ENCODE measurements at regions not wholly inside any gene's neighbourhood (a gene's known extent, or its start where the extent isn't known, plus 50 kb on each side); places are given as distances from the start of the nearest gene placed in this dataset.

DNA sequence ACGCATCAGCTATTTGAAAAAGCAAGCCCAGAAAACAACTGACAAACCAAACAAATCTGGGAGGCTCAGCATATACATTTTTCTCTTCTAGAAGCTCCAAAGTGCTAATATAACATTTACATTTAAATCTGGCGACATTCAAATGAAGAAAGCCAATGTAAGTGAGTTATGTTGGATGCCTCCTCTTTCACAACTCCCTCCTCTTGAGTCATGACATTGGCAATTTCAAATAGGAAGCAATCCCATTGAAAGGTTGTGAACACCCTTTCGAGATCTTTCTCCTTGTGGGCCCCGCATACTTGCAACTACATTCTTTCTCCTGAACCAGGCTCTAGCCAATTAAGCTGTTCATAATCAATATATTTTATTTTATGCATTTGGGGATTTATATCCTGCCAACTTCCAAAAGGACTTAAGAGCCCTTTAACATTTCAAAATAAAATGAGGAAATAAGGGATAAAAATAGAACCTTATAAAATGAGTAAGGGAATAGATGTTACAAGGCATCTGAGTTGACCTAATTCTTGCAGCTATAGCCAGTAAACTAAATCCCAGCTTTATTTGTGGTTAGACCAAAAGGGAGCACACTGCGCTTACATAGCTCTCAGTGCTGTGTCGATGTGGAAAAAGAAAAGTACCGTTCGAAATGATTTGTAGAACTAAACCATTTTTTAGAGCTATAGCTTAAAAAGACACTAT, 129.5 kb upstream of the SESN3 start:
- no peak overlapping the region for H3K27ac ChIP-seq (ENCODE audit: low read length)
- intact Hi-C loops (cut with micrococcal nuclease; ENCODE audit: unreplicated experiment): no loop called here
- ChIA-PET POLR2A (no interaction called here), CTCF (no interaction called here)
- H3K36me3 ChIP-seq (ENCODE audit: control insufficient read depth, insufficient read depth, low read length): no peaks in the 10 kb centered on the region
- H3K4me3 ChIP-seq (ENCODE audit: low read depth in 2 of 2, low read length in 2 of 2): no peak overlapping the region
- no TSS peak for BruUV-seq (replicated peaks)
- DNase-seq (ENCODE audit: low read depth, low spot score) (no peak), ATAC-seq (no peak)
- H3K4me1 ChIP-seq (ENCODE audit: control insufficient read depth, insufficient read depth, low read length): no peaks in the 10 kb centered on the region
- no peaks in the 10 kb centered on the region for H3K9me3 ChIP-seq (ENCODE audit: control insufficient read depth, insufficient read depth, low read depth, low read length)
- H3K27me3 ChIP-seq (ENCODE audit: control insufficient read depth, insufficient read depth, low read length): peaks cover 4% of the 10 kb centered on the region; the same call in 1 of the 2 replicates
- TF ChIP-seq TCF7L2 (IDR thresholded peaks at IDR 0.05; ENCODE audit: low read depth, low read length) (no peak), SIN3A (IDR thresholded peaks at IDR 0.05; ENCODE audit: borderline replicate concordance, insufficient read depth, low read depth, low read length) (no peak), POLR2AphosphoS5 (IDR thresholded peaks at IDR 0.05; ENCODE audit: low read depth, low read length) (no peak)
- TF ChIP-seq, protein P1, sequence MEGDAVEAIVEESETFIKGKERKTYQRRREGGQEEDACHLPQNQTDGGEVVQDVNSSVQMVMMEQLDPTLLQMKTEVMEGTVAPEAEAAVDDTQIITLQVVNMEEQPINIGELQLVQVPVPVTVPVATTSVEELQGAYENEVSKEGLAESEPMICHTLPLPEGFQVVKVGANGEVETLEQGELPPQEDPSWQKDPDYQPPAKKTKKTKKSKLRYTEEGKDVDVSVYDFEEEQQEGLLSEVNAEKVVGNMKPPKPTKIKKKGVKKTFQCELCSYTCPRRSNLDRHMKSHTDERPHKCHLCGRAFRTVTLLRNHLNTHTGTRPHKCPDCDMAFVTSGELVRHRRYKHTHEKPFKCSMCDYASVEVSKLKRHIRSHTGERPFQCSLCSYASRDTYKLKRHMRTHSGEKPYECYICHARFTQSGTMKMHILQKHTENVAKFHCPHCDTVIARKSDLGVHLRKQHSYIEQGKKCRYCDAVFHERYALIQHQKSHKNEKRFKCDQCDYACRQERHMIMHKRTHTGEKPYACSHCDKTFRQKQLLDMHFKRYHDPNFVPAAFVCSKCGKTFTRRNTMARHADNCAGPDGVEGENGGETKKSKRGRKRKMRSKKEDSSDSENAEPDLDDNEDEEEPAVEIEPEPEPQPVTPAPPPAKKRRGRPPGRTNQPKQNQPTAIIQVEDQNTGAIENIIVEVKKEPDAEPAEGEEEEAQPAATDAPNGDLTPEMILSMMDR (IDR thresholded peaks at IDR 0.05): no peak
- TF ChIP-seq, protein P2, sequence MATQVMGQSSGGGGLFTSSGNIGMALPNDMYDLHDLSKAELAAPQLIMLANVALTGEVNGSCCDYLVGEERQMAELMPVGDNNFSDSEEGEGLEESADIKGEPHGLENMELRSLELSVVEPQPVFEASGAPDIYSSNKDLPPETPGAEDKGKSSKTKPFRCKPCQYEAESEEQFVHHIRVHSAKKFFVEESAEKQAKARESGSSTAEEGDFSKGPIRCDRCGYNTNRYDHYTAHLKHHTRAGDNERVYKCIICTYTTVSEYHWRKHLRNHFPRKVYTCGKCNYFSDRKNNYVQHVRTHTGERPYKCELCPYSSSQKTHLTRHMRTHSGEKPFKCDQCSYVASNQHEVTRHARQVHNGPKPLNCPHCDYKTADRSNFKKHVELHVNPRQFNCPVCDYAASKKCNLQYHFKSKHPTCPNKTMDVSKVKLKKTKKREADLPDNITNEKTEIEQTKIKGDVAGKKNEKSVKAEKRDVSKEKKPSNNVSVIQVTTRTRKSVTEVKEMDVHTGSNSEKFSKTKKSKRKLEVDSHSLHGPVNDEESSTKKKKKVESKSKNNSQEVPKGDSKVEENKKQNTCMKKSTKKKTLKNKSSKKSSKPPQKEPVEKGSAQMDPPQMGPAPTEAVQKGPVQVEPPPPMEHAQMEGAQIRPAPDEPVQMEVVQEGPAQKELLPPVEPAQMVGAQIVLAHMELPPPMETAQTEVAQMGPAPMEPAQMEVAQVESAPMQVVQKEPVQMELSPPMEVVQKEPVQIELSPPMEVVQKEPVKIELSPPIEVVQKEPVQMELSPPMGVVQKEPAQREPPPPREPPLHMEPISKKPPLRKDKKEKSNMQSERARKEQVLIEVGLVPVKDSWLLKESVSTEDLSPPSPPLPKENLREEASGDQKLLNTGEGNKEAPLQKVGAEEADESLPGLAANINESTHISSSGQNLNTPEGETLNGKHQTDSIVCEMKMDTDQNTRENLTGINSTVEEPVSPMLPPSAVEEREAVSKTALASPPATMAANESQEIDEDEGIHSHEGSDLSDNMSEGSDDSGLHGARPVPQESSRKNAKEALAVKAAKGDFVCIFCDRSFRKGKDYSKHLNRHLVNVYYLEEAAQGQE (IDR thresholded peaks at IDR 0.05; ENCODE audit: insufficient read depth in 1 of 2, low read depth in 2 of 2, low read length in 1 of 2): no peak
- in situ Hi-C loops (cut with HindIII; ENCODE audit: low pct_unique_long_range_greater_than_20kb, low sequenced_read_pairs): no loop called here

DNA sequence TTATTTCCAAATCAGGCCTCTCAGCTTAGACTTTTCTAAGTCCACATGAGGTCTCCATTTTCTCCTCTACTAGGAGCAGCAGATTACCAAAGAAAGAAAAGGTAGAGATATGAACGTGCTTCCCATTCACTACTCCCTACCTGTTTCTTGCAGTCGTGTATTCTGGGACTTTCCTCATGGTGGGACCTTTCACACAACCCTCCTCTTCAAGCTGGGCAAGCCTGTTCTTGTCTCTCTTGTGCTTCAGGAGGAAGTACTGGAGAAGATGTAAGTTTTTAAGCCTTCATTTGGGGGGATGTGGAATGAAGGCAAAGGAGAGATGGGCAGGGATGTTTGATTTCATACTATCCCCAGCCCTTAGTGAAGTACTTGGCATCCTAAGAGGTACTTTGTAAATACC, 128.8 kb upstream of the SESN3 start:
- BruUV-seq (replicated peaks): no TSS peak
- ChIA-PET CTCF (no interaction called here), POLR2A (no interaction called here)
- H3K27ac ChIP-seq (ENCODE audit: low read length): no peak overlapping the region
- peaks cover 4% of the 10 kb centered on the region; the same call in 1 of the 2 replicates for H3K27me3 ChIP-seq (ENCODE audit: control insufficient read depth, insufficient read depth, low read length)
- no peaks in the 10 kb centered on the region for H3K9me3 ChIP-seq (ENCODE audit: control insufficient read depth, insufficient read depth, low read depth, low read length)
- intact Hi-C loops (cut with micrococcal nuclease; ENCODE audit: unreplicated experiment) (no loop called here), in situ Hi-C loops (cut with HindIII; ENCODE audit: low pct_unique_long_range_greater_than_20kb, low sequenced_read_pairs) (no loop called here)
- no peak overlapping the region for H3K4me3 ChIP-seq (ENCODE audit: low read depth in 2 of 2, low read length in 2 of 2)
- ATAC-seq (no peak), DNase-seq (ENCODE audit: low read depth, low spot score) (no peak)
- H3K4me1 ChIP-seq (ENCODE audit: control insufficient read depth, insufficient read depth, low read length): no peaks in the 10 kb centered on the region
- no peaks in the 10 kb centered on the region for H3K36me3 ChIP-seq (ENCODE audit: control insufficient read depth, insufficient read depth, low read length)
- TF ChIP-seq TCF7L2 (IDR thresholded peaks at IDR 0.05; ENCODE audit: low read depth, low read length): no peak
- TF ChIP-seq SIN3A (IDR thresholded peaks at IDR 0.05; ENCODE audit: borderline replicate concordance, insufficient read depth, low read depth, low read length): no peak
- no peak for TF ChIP-seq POLR2AphosphoS5 (IDR thresholded peaks at IDR 0.05; ENCODE audit: low read depth, low read length)
- TF ChIP-seq, protein P2 (IDR thresholded peaks at IDR 0.05; ENCODE audit: insufficient read depth in 1 of 2, low read depth in 2 of 2, low read length in 1 of 2): no peak
- TF ChIP-seq, protein P1 (IDR thresholded peaks at IDR 0.05): no peak

Measured in Panc1 (cell line).